Hepatocyte (in vitro differentiated cells): ENCODE measurements at regions not wholly inside any gene's neighbourhood (a gene's known extent, or its start where the extent isn't known, plus 50 kb on each side); places are given as distances from the start of the nearest gene placed in this dataset.
"Not testable (repeated sequence)": the region's sequence is repeated elsewhere in the genome, so short reads cannot be mapped to it uniquely, and the experiment has no call there.

ENCODE experiments used
- DNase-seq: peaks from one replicate; pipeline ENCODE4 v3.0.0-alpha.2; 2016; ENCODE audit warnings: low spot score
- H2AFZ ChIP-seq: fragments of 200-600 bp; sonication (generic); 2 replicates; pipeline ENCODE4 v1.6.0; 2016; ENCODE audit warnings: antibody characterized with exemption, mild to moderate bottlenecking
- H3K27ac ChIP-seq: fragments of 200-600 bp; sonication (generic); 2 replicates; pipeline ENCODE4 v1.5.1; 2016; ENCODE audit warnings: mild to moderate bottlenecking
- H3K27me3 ChIP-seq: fragments of 200-600 bp; sonication (generic); 2 replicates; pipeline ENCODE4 v1.6.1; 2016
- H3K36me3 ChIP-seq: fragments of 200-600 bp; sonication (generic); replicated peaks from 2 replicates; pipeline ENCODE4 v1.5.1; 2016; ENCODE audit warnings: low read depth; ENCODE audit not compliant: insufficient read depth
- H3K4me1 ChIP-seq: fragments of 200-600 bp; sonication (generic); 2 replicates; pipeline ENCODE4 v1.5.1; 2016; ENCODE audit warnings: mild to moderate bottlenecking, moderate library complexity; ENCODE audit not compliant: insufficient read depth
- H3K4me2 ChIP-seq: fragments of 200-600 bp; sonication (generic); 2 replicates; pipeline ENCODE4 v1.6.0; 2016
- H3K4me3 ChIP-seq: fragments of 200-600 bp; sonication (generic); 2 replicates; pipeline ENCODE4 v1.5.1; 2016; ENCODE audit warnings: mild to moderate bottlenecking
- H3K79me2 ChIP-seq: fragments of 200-600 bp; sonication (generic); 2 replicates; pipeline ENCODE4 v1.6.0; 2017; ENCODE audit warnings: mild to moderate bottlenecking
- H3K9me2 ChIP-seq: fragments of 200-600 bp; sonication (generic); replicated peaks from 2 replicates; pipeline ENCODE4 v1.6.0; 2017; ENCODE audit warnings: mild to moderate bottlenecking; ENCODE audit not compliant: insufficient read depth
- H3K9me3 ChIP-seq: fragments of 200-600 bp; sonication (generic); 2 replicates; pipeline ENCODE4 v1.5.1; 2016; ENCODE audit warnings: low read depth, mild to moderate bottlenecking
- H4K20me1 ChIP-seq: fragments of 200-600 bp; sonication (generic); 2 replicates; pipeline ENCODE4 v1.6.0; 2016; ENCODE audit warnings: mild to moderate bottlenecking; ENCODE audit not compliant: insufficient read depth, poor library complexity, severe bottlenecking
- EZH2 ChIP-seq: fragments of 200-600 bp; sonication (generic); IDR thresholded peaks from 2 replicates; pipeline ENCODE4 v1.6.1; 2016; ENCODE audit warnings: antibody characterized with exemption, mild to moderate bottlenecking, borderline replicate concordance
- EZH2phosphoT487 ChIP-seq: fragments of 200-600 bp; sonication (generic); IDR thresholded peaks from one replicate; pipeline ENCODE4 v1.6.1; 2018; ENCODE audit warnings: antibody characterized with exemption, mild to moderate bottlenecking, low read depth, moderate library complexity; ENCODE audit not compliant: unreplicated experiment, severe bottlenecking
- WGBS: methylation state at CpG from one replicate; pipeline ENCODE4 v1.1.6; 2016; ENCODE audit warnings: low lambda C conversion rate; ENCODE audit errors: missing lambda C conversion rate; 5-methylcytosine and 5-hydroxymethylcytosine counted together
- TF ChIP-seq, protein P1 (sequence below): fragments of 200-600 bp; sonication (generic); IDR thresholded peaks from 2 replicates; pipeline ENCODE4 v1.5.1; 2016; ENCODE audit warnings: antibody characterized with exemption, mild to moderate bottlenecking; ENCODE audit not compliant: poor library complexity

- no peak overlapping the region for H3K4me3 ChIP-seq
- TF ChIP-seq, protein P1, sequence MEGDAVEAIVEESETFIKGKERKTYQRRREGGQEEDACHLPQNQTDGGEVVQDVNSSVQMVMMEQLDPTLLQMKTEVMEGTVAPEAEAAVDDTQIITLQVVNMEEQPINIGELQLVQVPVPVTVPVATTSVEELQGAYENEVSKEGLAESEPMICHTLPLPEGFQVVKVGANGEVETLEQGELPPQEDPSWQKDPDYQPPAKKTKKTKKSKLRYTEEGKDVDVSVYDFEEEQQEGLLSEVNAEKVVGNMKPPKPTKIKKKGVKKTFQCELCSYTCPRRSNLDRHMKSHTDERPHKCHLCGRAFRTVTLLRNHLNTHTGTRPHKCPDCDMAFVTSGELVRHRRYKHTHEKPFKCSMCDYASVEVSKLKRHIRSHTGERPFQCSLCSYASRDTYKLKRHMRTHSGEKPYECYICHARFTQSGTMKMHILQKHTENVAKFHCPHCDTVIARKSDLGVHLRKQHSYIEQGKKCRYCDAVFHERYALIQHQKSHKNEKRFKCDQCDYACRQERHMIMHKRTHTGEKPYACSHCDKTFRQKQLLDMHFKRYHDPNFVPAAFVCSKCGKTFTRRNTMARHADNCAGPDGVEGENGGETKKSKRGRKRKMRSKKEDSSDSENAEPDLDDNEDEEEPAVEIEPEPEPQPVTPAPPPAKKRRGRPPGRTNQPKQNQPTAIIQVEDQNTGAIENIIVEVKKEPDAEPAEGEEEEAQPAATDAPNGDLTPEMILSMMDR: no peak
- TF ChIP-seq EZH2 (no peak), EZH2phosphoT487 (no peak)
- no peaks in the 10 kb centered on the region for H3K27me3 ChIP-seq
- no peak for DNase-seq
- no peak overlapping the region for H3K27ac ChIP-seq
- H3K9me3 ChIP-seq: no peaks in the 10 kb centered on the region
- H4K20me1 ChIP-seq: no peaks in the 10 kb centered on the region
- no peaks in the 10 kb centered on the region for H3K79me2 ChIP-seq
- no peak overlapping the region for H2AFZ ChIP-seq
- no peaks in the 10 kb centered on the region for H3K9me2 ChIP-seq
- H3K36me3 ChIP-seq: no peaks in the 10 kb centered on the region
- 83% methylated on average over 3 of the region's 3 CpGs for WGBS
- H3K4me2 ChIP-seq: no peak overlapping the region
- no peaks in the 10 kb centered on the region for H3K4me1 ChIP-seq
Observed at GRCh38 chr9:119873877-119874276, 504.6 kb upstream of the BRINP1 start.

DNA sequence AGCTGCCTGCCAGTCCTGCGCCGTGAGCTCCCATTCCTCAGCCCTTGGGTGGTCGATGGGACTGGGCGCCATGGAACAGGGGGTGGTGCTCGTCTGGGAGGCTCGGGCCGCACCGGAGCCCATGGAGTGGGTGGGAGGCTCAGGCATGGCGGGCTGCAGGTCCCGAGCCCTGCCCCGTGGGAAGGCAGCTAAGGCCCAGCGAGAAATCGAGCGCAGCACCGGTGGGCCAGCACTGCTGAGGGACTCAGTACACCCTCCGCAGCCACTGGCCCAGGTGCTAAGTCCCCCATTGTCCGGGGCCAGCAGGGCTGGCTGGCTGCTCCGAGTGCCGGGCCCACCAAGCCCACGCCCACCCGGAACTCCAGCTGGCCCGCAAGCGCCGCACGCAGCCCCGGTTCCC is 501.0 kb upstream of the BRINP1 start:
- not testable (repeated sequence) for H2AFZ ChIP-seq, DNase-seq, H3K79me2 ChIP-seq, H3K4me2 ChIP-seq, H3K27ac ChIP-seq, H3K4me3 ChIP-seq, H3K36me3 ChIP-seq, H4K20me1 ChIP-seq, H3K9me3 ChIP-seq, H3K4me1 ChIP-seq, H3K9me2 ChIP-seq, H3K27me3 ChIP-seq
- WGBS: 94% methylated on average over 15 of the region's 26 CpGs

DNA sequence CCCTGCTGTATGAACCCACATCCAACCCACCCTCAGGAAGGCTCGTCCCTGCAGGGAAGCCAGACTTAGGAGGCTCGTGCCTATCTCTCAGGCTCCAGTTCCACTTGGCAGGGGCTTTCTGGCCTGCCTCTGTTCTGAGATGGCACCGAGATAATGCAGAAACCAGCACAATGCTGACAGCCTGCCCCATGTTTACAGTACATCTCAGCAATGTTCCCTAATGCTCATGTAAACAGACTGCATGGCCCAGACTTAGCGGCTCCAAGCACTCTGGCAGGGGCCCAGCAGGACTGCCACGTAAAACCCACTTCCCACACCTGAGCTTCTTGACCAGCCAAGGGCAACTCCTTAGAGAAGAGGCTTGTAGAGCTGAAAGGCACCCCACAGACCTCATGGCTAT is 499.5 kb upstream of the BRINP1 start:
- H3K79me2 ChIP-seq: no peaks in the 10 kb centered on the region
- peaks cover 5% of the 10 kb centered on the region for H3K4me1 ChIP-seq
- H3K9me2 ChIP-seq: no peaks in the 10 kb centered on the region
- no peaks in the 10 kb centered on the region for H3K27me3 ChIP-seq
- peak overlapping the region; percentile 6 for H3K27ac ChIP-seq
- no peak overlapping the region for H3K4me2 ChIP-seq
- 9% methylated on average over 5 of the region's 5 CpGs for WGBS
- H3K4me3 ChIP-seq: no peak overlapping the region
- no peak overlapping the region for H2AFZ ChIP-seq
- H3K36me3 ChIP-seq: no peaks in the 10 kb centered on the region
- no peak for TF ChIP-seq EZH2
- TF ChIP-seq EZH2phosphoT487: no peak
- TF ChIP-seq, protein P1: no peak
- H4K20me1 ChIP-seq: no peaks in the 10 kb centered on the region
- peak; percentile 27 for DNase-seq
- H3K9me3 ChIP-seq: no peaks in the 10 kb centered on the region

GRCh38 chr9:119861842-119862241 is 492.6 kb upstream of the BRINP1 start:
- H3K9me2 ChIP-seq: no peaks in the 10 kb centered on the region
- no peak overlapping the region for H2AFZ ChIP-seq
- no peak overlapping the region for H3K4me2 ChIP-seq
- TF ChIP-seq EZH2 (no peak), EZH2phosphoT487 (no peak)
- TF ChIP-seq, protein P1: no peak
- DNase-seq: no peak
- no peak overlapping the region for H3K27ac ChIP-seq
- no peaks in the 10 kb centered on the region for H3K4me1 ChIP-seq
- H3K4me3 ChIP-seq: no peak overlapping the region
- H3K9me3 ChIP-seq: no peaks in the 10 kb centered on the region
- H3K36me3 ChIP-seq: no peaks in the 10 kb centered on the region
- no peaks in the 10 kb centered on the region for H3K27me3 ChIP-seq
- no peaks in the 10 kb centered on the region for H3K79me2 ChIP-seq
- H4K20me1 ChIP-seq: no peaks in the 10 kb centered on the region
